GM21390 (cell line): ENCODE measurements at regions not wholly inside any gene's neighbourhood (a gene's known extent, or its start where the extent isn't known, plus 50 kb on each side); places are given as distances from the start of the nearest gene placed in this dataset.
"Not testable (repeated sequence)": the region's sequence is repeated elsewhere in the genome, so short reads cannot be mapped to it uniquely, and the experiment has no call there.

ENCODE experiments used
- ATAC-seq: cut with Tn5 transposase; IDR thresholded peaks from one replicate; pipeline ENCODE4 v1.9.1; 2021; ENCODE audit not compliant: unreplicated experiment

GRCh38 chr12:105423237-105423636 is 92.7 kb downstream of the C12orf75 start:
- no peak for ATAC-seq

- no peak for ATAC-seq
Measured at GRCh38 chr12:105423921-105424320, 93.4 kb downstream of the C12orf75 start.

- no peak for ATAC-seq
Measured at GRCh38 chr12:105425254-105426174, 95.0 kb downstream of the C12orf75 start.

GRCh38 chr12:105426766-105427165 is 96.3 kb downstream of the C12orf75 start:
- no peak for ATAC-seq

GRCh38 chr12:105427883-105428282 is 97.4 kb downstream of the C12orf75 start:
- ATAC-seq = no peak

- ATAC-seq = no peak
Measured at GRCh38 chr12:105428793-105429395, 98.4 kb downstream of the C12orf75 start.

- no peak for ATAC-seq
Measured at GRCh38 chr12:105429511-105429910, 99.0 kb downstream of the C12orf75 start.

- no peak for ATAC-seq
Measured at GRCh38 chr12:105431537-105432100, 101.1 kb downstream of the C12orf75 start.

GRCh38 chr12:105433804-105434203 is 103.3 kb downstream of the C12orf75 start:
- no peak for ATAC-seq

- ATAC-seq = no peak
Measured at GRCh38 chr12:105436636-105437035, 106.1 kb downstream of the C12orf75 start.

GRCh38 chr12:105440037-105440664 is 109.7 kb downstream of the C12orf75 start:
- ATAC-seq = no peak

GRCh38 chr12:105443802-105444652 is 113.5 kb downstream of the C12orf75 start:
- no peak for ATAC-seq

GRCh38 chr12:105444653-105445102 is 114.2 kb downstream of the C12orf75 start:
- ATAC-seq = no peak

GRCh38 chr12:105445249-105445648 is 114.8 kb downstream of the C12orf75 start:
- no peak for ATAC-seq

- ATAC-seq = no peak
Measured at GRCh38 chr12:105445649-105446048, 115.2 kb downstream of the C12orf75 start.

GRCh38 chr12:105446460-105446859 is 116.0 kb downstream of the C12orf75 start:
- ATAC-seq = not testable (repeated sequence)

- no peak for ATAC-seq
Measured at GRCh38 chr12:105449431-105449830, 118.9 kb downstream of the C12orf75 start.

- ATAC-seq = no peak
Measured at GRCh38 chr12:105451211-105451610, 120.7 kb downstream of the C12orf75 start.

GRCh38 chr12:105451798-105452197 is 121.3 kb downstream of the C12orf75 start:
- no peak for ATAC-seq

GRCh38 chr12:105453316-105453715 is 122.8 kb downstream of the C12orf75 start:
- no peak for ATAC-seq
